Activated naive CD4-positive, alpha-beta T cell treated with anti-CD3 and anti-CD28 coated beads for 36 hours (primary cell): ENCODE measurements at regions not wholly inside any gene's neighbourhood (a gene's known extent, or its start where the extent isn't known, plus 50 kb on each side); places are given as distances from the start of the nearest gene placed in this dataset.

Experiments used
- CTCF ChIA-PET: fragments of 350-600 bp; sonication (Branson Sonifier 250); formaldehyde crosslinking; loops from one replicate; lab custom pipeline; 2021; ENCODE audit warnings: antibody characterized with exemption; lab: Charles Lee
- DNase-seq: peaks from one replicate; pipeline ENCODE4 v3.0.0-alpha.2; 2020
- H3K27ac Mint-ChIP-seq: one replicate; pipeline ENCODE4 v1.8.0; 2021; ENCODE audit warnings: mild to moderate bottlenecking, mixed read lengths
- H3K27me3 Mint-ChIP-seq: one replicate; pipeline ENCODE4 v1.8.0; 2021; ENCODE audit warnings: low read depth, mixed read lengths
- H3K36me3 Mint-ChIP-seq: one replicate; pipeline ENCODE4 v1.8.0; 2021; ENCODE audit warnings: low read depth, mixed read lengths
- H3K4me1 Mint-ChIP-seq: one replicate; pipeline ENCODE4 v1.8.0; 2021; ENCODE audit warnings: low read depth, mixed read lengths
- H3K4me3 Mint-ChIP-seq: one replicate; pipeline ENCODE4 v1.8.0; 2021; ENCODE audit warnings: mild to moderate bottlenecking, moderate library complexity, mixed read lengths
- H3K9me3 Mint-ChIP-seq: one replicate; pipeline ENCODE4 v1.8.0; 2021; ENCODE audit warnings: mixed read lengths
- intact Hi-C: fragments of 100-400 bp; cut with micrococcal nuclease; formaldehyde crosslinking; loops from one replicate; pipeline ENCODE4 v1.15.1; 2023

- H3K27me3 Mint-ChIP-seq: peaks cover 5% of the 10 kb centered on the region
- H3K27ac Mint-ChIP-seq: peak overlapping the region; percentile 14
- no peak overlapping the region for H3K4me3 Mint-ChIP-seq
- H3K4me1 Mint-ChIP-seq: peaks cover 39% of the 10 kb centered on the region
- CTCF ChIA-PET: no interaction called here
- no peaks in the 10 kb centered on the region for H3K36me3 Mint-ChIP-seq
- no peaks in the 10 kb centered on the region for H3K9me3 Mint-ChIP-seq
- intact Hi-C loops: loop anchor here (1.0 to 5.0 kb wide), 5 partner anchors 16 to 356 kb away; no protein-coding TSS in a partner anchor
- DNase-seq: peak; percentile 12
Measured at GRCh38 chr21:15422783-15423182, 307.0 kb upstream of the USP25 start.

- intact Hi-C loops: loop anchor here (2.0 to 5.0 kb wide), 2 partner anchors 59 to 308 kb away; no protein-coding TSS in a partner anchor
- H3K27me3 Mint-ChIP-seq: peaks cover 2% of the 10 kb centered on the region
- no peak overlapping the region for H3K4me3 Mint-ChIP-seq
- no peaks in the 10 kb centered on the region for H3K9me3 Mint-ChIP-seq
- no peak for DNase-seq
- peaks cover 39% of the 10 kb centered on the region for H3K4me1 Mint-ChIP-seq
- H3K27ac Mint-ChIP-seq: no peak overlapping the region
- CTCF ChIA-PET: no interaction called here
- H3K36me3 Mint-ChIP-seq: no peaks in the 10 kb centered on the region
Measured at GRCh38 chr21:15423676-15424445, 305.9 kb upstream of the USP25 start.

DNA sequence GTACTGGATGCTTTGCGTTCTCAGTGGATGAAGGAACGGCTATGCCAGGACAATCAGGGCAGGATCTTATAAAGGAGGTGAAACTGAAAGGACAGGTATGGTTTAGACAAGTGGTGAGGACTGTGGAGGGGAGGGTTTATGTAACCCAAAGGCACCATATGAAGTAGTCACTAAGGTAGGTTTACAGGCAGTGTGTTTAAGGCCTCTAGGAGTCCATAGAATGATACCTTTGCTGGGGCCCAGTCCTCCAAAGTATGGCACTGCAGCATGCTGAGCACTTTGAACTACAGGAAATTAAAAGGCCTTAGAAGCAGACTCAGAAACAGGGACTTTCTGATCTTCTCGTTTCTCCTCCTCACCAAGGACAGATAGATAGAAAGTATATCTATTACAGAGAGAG, 304.7 kb upstream of the USP25 start:
- Mint-ChIP-seq H3K9me3 (no peaks in the 10 kb centered on the region), H3K4me3 (no peak overlapping the region), H3K27me3 (no peaks in the 10 kb centered on the region), H3K4me1 (peaks cover 39% of the 10 kb centered on the region), H3K27ac (no peak overlapping the region), H3K36me3 (no peaks in the 10 kb centered on the region)
- intact Hi-C loops: no loop called here
- CTCF ChIA-PET: interaction anchor here (1.0 kb wide), 1 partner anchor 57 kb away, joined by 4 read pairs; no protein-coding TSS in a partner anchor
- DNase-seq: peak; percentile 30

DNA sequence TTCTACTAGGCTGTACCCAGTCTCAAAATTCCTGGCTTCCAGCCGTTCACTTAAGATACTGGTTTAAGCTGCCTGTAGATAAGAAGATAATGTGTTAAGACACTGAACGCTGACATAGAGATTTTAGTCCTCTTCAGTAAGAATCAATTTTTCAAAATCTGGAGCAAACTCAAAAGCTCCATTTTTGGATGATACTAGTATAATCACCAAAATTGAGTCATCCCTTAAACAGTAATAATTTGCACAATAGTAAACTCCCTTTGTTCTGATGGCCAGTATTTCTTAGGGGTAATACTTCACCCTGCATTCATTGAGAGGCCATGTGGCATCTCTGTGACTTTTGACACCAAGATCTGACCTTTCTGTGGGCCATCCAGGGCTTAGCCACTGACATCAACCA, 299.8 kb upstream of the USP25 start:
- H3K4me3 Mint-ChIP-seq: no peak overlapping the region
- CTCF ChIA-PET: no interaction called here
- no peak for DNase-seq
- H3K9me3 Mint-ChIP-seq: peaks cover 5% of the 10 kb centered on the region
- no peaks in the 10 kb centered on the region for H3K27me3 Mint-ChIP-seq
- no peaks in the 10 kb centered on the region for H3K36me3 Mint-ChIP-seq
- intact Hi-C loops: no loop called here
- no peak overlapping the region for H3K27ac Mint-ChIP-seq
- peaks cover 8% of the 10 kb centered on the region for H3K4me1 Mint-ChIP-seq

- H3K4me3 Mint-ChIP-seq: no peak overlapping the region
- H3K9me3 Mint-ChIP-seq: peaks cover 5% of the 10 kb centered on the region
- H3K4me1 Mint-ChIP-seq: peaks cover 3% of the 10 kb centered on the region
- H3K27me3 Mint-ChIP-seq: no peaks in the 10 kb centered on the region
- H3K36me3 Mint-ChIP-seq: no peaks in the 10 kb centered on the region
- no peak for DNase-seq
- no peak overlapping the region for H3K27ac Mint-ChIP-seq
- intact Hi-C loops: no loop called here
- CTCF ChIA-PET: interaction anchor here (0.6 kb wide), 1 partner anchor 282 kb away, joined by 6 read pairs; no protein-coding TSS in a partner anchor
Measured at GRCh38 chr21:15430577-15430976, 299.2 kb upstream of the USP25 start.

- CTCF ChIA-PET: interaction anchor here (0.6 kb wide), 1 partner anchor 281 kb away, joined by 6 read pairs; no protein-coding TSS in a partner anchor
Measured at GRCh38 chr21:15431053-15431452, 298.7 kb upstream of the USP25 start.

GRCh38 chr21:15433091-15433490, 296.7 kb upstream of the USP25 start:
- H3K9me3 Mint-ChIP-seq: peaks cover 5% of the 10 kb centered on the region
- CTCF ChIA-PET: no interaction called here
- DNase-seq: no peak

More at GRCh38 chr21:15431053-15431452, 298.7 kb upstream of the USP25 start:
- Mint-ChIP-seq H3K36me3 (no peaks in the 10 kb centered on the region), H3K9me3 (peaks cover 5% of the 10 kb centered on the region), H3K27me3 (no peaks in the 10 kb centered on the region), H3K4me1 (peaks cover under 1% of the 10 kb centered on the region), H3K27ac (no peak overlapping the region), H3K4me3 (no peak overlapping the region)
- intact Hi-C loops: no loop called here
- no peak for DNase-seq

GRCh38 chr21:15434163-15434905, 295.4 kb upstream of the USP25 start:
- no peak overlapping the region for H3K4me3 Mint-ChIP-seq
- no peak overlapping the region for H3K27ac Mint-ChIP-seq
- peaks cover 5% of the 10 kb centered on the region for H3K9me3 Mint-ChIP-seq
- H3K27me3 Mint-ChIP-seq: no peaks in the 10 kb centered on the region
- CTCF ChIA-PET: interaction anchor here (0.6 to 1.0 kb wide), 2 partner anchors 50 to 61 kb away, joined by 4 read pairs; no protein-coding TSS in a partner anchor
- intact Hi-C loops: no loop called here
- no peaks in the 10 kb centered on the region for H3K36me3 Mint-ChIP-seq
- H3K4me1 Mint-ChIP-seq: peaks cover 15% of the 10 kb centered on the region
- DNase-seq: no peak

More at GRCh38 chr21:15433091-15433490, 296.7 kb upstream of the USP25 start:
- H3K4me1 Mint-ChIP-seq: peaks cover 11% of the 10 kb centered on the region
- H3K27me3 Mint-ChIP-seq: no peaks in the 10 kb centered on the region
- intact Hi-C loops: no loop called here
- H3K4me3 Mint-ChIP-seq: no peak overlapping the region
- H3K27ac Mint-ChIP-seq: no peak overlapping the region
- no peaks in the 10 kb centered on the region for H3K36me3 Mint-ChIP-seq

DNA sequence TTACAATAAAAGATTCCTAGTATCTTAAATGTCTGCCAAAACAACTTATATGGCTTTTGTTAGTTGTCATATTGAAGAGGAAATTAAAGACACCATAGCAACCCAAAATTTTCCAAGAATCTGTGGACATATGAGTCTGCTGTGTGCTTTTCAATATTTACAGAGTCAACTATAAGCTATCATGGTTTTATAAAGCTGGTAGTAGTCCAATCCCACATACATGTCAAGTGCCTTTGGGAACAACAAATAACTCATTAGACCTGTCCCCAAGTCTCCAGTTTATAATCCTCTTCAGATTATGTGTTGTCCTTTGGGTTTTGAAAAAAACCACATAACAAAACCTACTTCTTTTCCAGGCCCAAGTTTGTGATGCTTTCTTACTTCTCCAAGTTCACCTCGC, 293.8 kb upstream of the USP25 start:
- H3K4me1 Mint-ChIP-seq: peaks cover 18% of the 10 kb centered on the region
- H3K27me3 Mint-ChIP-seq: no peaks in the 10 kb centered on the region
- intact Hi-C loops: loop anchor here (5.0 kb wide), 2 partner anchors 609 to 894 kb away; no protein-coding TSS in a partner anchor
- no peaks in the 10 kb centered on the region for H3K36me3 Mint-ChIP-seq
- CTCF ChIA-PET: no interaction called here
- H3K27ac Mint-ChIP-seq: no peak overlapping the region
- H3K9me3 Mint-ChIP-seq: peaks cover 5% of the 10 kb centered on the region
- DNase-seq: no peak
- H3K4me3 Mint-ChIP-seq: no peak overlapping the region

DNA sequence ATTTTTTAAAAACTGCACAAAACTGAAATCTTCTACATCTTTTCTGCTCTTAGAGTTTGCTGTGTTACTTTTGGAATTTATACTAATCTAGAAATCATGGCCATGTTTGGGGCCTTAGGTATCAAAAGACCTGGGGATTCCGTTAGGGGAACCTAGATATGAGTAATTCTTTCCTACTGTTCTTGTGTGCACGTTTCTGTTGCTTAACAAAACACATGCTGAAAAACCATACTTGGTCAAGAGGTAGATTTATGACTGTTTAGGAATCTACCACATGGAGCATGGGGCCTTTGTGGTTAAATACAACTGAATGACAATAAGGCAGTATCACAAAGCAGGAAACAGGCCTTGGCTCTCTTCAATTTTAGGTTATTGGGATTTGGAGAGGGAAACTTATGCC, 291.9 kb upstream of the USP25 start:
- H3K36me3 Mint-ChIP-seq: no peaks in the 10 kb centered on the region
- H3K27me3 Mint-ChIP-seq: no peaks in the 10 kb centered on the region
- intact Hi-C loops: loop anchor here (1.0 to 5.0 kb wide), 10 partner anchors 16 to 1055 kb away; partner anchors contain the start of genes HSPA13 and USP25
- H3K4me1 Mint-ChIP-seq: peaks cover 19% of the 10 kb centered on the region
- H3K27ac Mint-ChIP-seq: peak overlapping the region; percentile 36
- H3K4me3 Mint-ChIP-seq: no peak overlapping the region
- peaks cover 5% of the 10 kb centered on the region for H3K9me3 Mint-ChIP-seq
- CTCF ChIA-PET: no interaction called here
- peak; percentile 28 for DNase-seq

DNA sequence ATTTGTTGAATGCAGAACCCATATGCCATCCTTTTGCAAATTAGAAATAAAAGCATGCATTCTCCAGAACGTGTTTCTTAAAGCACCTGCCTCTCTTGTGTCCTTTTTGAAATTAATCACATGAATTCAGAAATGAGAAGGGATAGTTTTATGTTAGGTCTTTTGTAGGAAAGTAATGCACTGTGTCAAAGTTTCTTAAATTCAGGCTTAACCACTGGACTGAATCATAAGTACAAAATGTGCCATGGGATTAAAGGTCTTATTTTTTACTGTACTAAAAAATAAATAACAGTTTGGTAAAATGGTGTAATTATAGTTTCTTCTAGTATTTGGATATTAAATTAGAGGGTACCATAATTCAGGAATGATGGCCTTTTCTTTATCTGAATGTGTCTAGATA, 290.1 kb upstream of the USP25 start:
- no peak overlapping the region for H3K27ac Mint-ChIP-seq
- CTCF ChIA-PET: no interaction called here
- no peaks in the 10 kb centered on the region for H3K36me3 Mint-ChIP-seq
- DNase-seq: no peak
- H3K27me3 Mint-ChIP-seq: no peaks in the 10 kb centered on the region
- H3K4me1 Mint-ChIP-seq: peaks cover 22% of the 10 kb centered on the region
- intact Hi-C loops: loop anchor here (2.0 to 5.0 kb wide), 4 partner anchors 377 to 1057 kb away; partner anchors contain the start of gene HSPA13
- H3K4me3 Mint-ChIP-seq: no peak overlapping the region
- no peaks in the 10 kb centered on the region for H3K9me3 Mint-ChIP-seq

DNA sequence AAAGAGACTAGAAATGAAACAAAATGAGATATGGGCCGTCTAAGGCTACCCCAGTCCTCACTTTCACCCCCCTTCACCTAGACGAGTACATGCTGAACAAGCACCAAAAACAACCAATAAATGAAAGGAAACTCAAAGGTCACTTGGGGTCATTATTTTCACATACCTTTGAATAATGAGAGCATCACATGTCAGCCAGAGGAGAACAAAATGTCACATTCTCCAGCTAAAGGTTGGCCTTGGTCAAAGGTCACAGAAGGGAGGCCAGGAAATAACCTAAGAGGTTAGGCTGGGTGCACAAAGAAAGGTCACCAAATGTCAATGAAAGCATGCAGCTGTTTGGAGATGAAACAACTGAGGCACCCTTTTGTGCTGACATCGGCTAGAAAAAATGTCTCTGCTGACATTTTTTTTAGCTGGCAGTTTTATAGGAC, 288.7 kb upstream of the USP25 start:
- Mint-ChIP-seq H3K4me1 (peaks cover 22% of the 10 kb centered on the region), H3K27ac (no peak overlapping the region), H3K4me3 (no peak overlapping the region), H3K36me3 (no peaks in the 10 kb centered on the region), H3K27me3 (no peaks in the 10 kb centered on the region), H3K9me3 (no peaks in the 10 kb centered on the region)
- DNase-seq: no peak
- CTCF ChIA-PET: no interaction called here
- intact Hi-C loops: no loop called here
